K562 (cell line): ENCODE measurements at regions not wholly inside any gene's neighbourhood (a gene's known extent, or its start where the extent isn't known, plus 50 kb on each side); places are given as distances from the start of the nearest gene placed in this dataset.

ENCODE experiments used
- ATAC-seq: fragments of 200-7000 bp; cut with Tn5 transposase; 3 replicates; pipeline ENCODE4 v1.9.1; 2020; ENCODE audit warnings: moderate library complexity
- BruUV-seq: library from RNA; stranded (reverse); fragments of 400-500 nt; replicated peaks from 2 replicates; lab custom pipeline; 2021; lab: Mats Ljungman, UMichigan
- CTCF ChIA-PET: fragments of 300-600 bp; formaldehyde crosslinking; extraction: SDS; loops from one replicate; lab custom pipeline; 2021; ENCODE audit warnings: low intra/inter-chr PET ratio; lab: Yijun Ruan, JAX
- POLR2A ChIA-PET: fragments of 300-600, 350-650 bp; sonication (Branson Sonifier 250); formaldehyde crosslinking; extraction: SDS; loops from one replicate; lab custom pipeline; 2021; ENCODE audit warnings: antibody characterized with exemption, inconsistent platforms; lab: Yijun Ruan, JAX
- DNase-seq, 4 experiments: peaks; one replicate each; pipeline versions ENCODE4 v3.0.0 to v3.0.0-alpha.2; 2011 to 2018; ENCODE audit warnings: low spot score in 3 of 4, mixed read lengths in 3 of 4; ENCODE audit errors: extremely low read depth in 1 of 4
- FAIRE-seq: peaks from 2 replicates; lab custom pipeline; 2011; peaks lifted over from hg19 to GRCh38; lab: Jason Lieb, UNC
- H2AFZ ChIP-seq: 2 replicates; pipeline ENCODE4 v1.6.0; 2011; ENCODE audit warnings: low read depth, low read length, control low read depth, inconsistent platforms
- H3K27ac ChIP-seq: fragments of 200-600 bp; 3 replicates; pipeline ENCODE4 v1.8.0; 2011; ENCODE audit warnings: low read depth, mild to moderate bottlenecking, control low read depth, inconsistent platforms, low read length, moderate library complexity, mixed read lengths; ENCODE audit errors: extremely low read depth
- H3K27me3 ChIP-seq, 2 experiments: fragments of 300-600 bp in 1 of 2; 2 replicates in 1 of 2; 3 replicates in 1 of 2; pipeline versions ENCODE4 v1.6.0 to v1.8.0; 2011; ENCODE audit warnings: inconsistent platforms in 2 of 2, low read length in 2 of 2, mild to moderate bottlenecking in 1 of 2, mixed read lengths in 1 of 2, moderate library complexity in 1 of 2; ENCODE audit not compliant: control insufficient read depth in 2 of 2, insufficient read depth in 2 of 2
- H3K36me3 ChIP-seq: fragments of 300-600 bp; 3 replicates; pipeline ENCODE4 v1.8.0; 2011; ENCODE audit warnings: mild to moderate bottlenecking, low read length, inconsistent platforms; ENCODE audit not compliant: control insufficient read depth, insufficient read depth
- H3K4me1 ChIP-seq, 2 experiments: fragments of 200-600 bp in 1 of 2; replicated peaks in 1 of 2; 2 replicates in 1 of 2; 3 replicates in 1 of 2; pipeline versions ENCODE4 v1.5.1 to v1.8.0; 2011; ENCODE audit warnings: inconsistent platforms in 2 of 2, low read length in 2 of 2, mild to moderate bottlenecking in 1 of 2, mixed read lengths in 1 of 2, moderate library complexity in 1 of 2; ENCODE audit not compliant: control insufficient read depth in 2 of 2, insufficient read depth in 2 of 2
- H3K4me2 ChIP-seq: 2 replicates; pipeline ENCODE4 v1.6.1; 2011; ENCODE audit warnings: low read length, control low read depth, inconsistent platforms, mixed read lengths; ENCODE audit not compliant: insufficient read depth
- H3K4me3 ChIP-seq: fragments of 200-600 bp; sonication (generic), shearing (Covaris generic); 2 replicates; pipeline ENCODE4 v1.5.1; 2016; ENCODE audit warnings: control low read depth, inconsistent platforms
- H3K79me2 ChIP-seq: fragments of 200-600 bp; 3 replicates; pipeline ENCODE4 v1.8.0; 2011; ENCODE audit warnings: low read length, inconsistent platforms; ENCODE audit not compliant: control insufficient read depth, insufficient read depth
- H3K9ac ChIP-seq, 2 experiments: 2 replicates each; pipeline versions ENCODE4 v1.6.0 to v1.6.1; 2011; ENCODE audit warnings: low read depth in 2 of 2, low read length in 2 of 2, control low read depth in 1 of 2, inconsistent platforms in 1 of 2, mild to moderate bottlenecking in 1 of 2, mixed read lengths in 1 of 2; ENCODE audit not compliant: insufficient read depth in 1 of 2
- H3K9me1 ChIP-seq: one replicate; pipeline ENCODE4 v1.6.0; 2011; ENCODE audit warnings: inconsistent platforms, mild to moderate bottlenecking, low read length, moderate library complexity; ENCODE audit not compliant: control insufficient read depth, insufficient read depth
- H3K9me3 ChIP-seq: replicated peaks from 2 replicates; pipeline ENCODE4 v1.5.1; 2011; ENCODE audit warnings: low read depth, low read length, inconsistent platforms; ENCODE audit not compliant: control insufficient read depth, insufficient read depth
- H4K20me1 ChIP-seq: replicated peaks from 2 replicates; pipeline ENCODE4 v1.6.1; 2011; ENCODE audit warnings: low read length, inconsistent platforms, mixed read lengths; ENCODE audit not compliant: control insufficient read depth, insufficient read depth
- DIDO1 ChIP-seq: fragments of 450-650 bp; IDR thresholded peaks from 2 replicates; pipeline ENCODE4 v1.6.1; 2016; ENCODE audit warnings: low read depth, missing biosample characterization, missing genetic modification characterization
- FOXJ3 ChIP-seq: sonication (generic); formaldehyde crosslinking; IDR thresholded peaks from 2 replicates; pipeline ENCODE4 v1.4.0; 2020; ENCODE audit warnings: mild to moderate bottlenecking, missing genetic modification reagents
- GABPB1 ChIP-seq: sonication (generic); formaldehyde crosslinking; IDR thresholded peaks from 2 replicates; pipeline ENCODE4 v1.8.0; 2022; ENCODE audit warnings: mild to moderate bottlenecking, missing genetic modification reagents
- HCFC1 ChIP-seq: IDR thresholded peaks from 2 replicates; pipeline ENCODE4 v1.6.1; 2012; ENCODE audit warnings: low read depth, low read length, improper control_type of control experiment
- HINFP ChIP-seq: fragments of 450-650 bp; conservative IDR thresholded peaks from 2 replicates; pipeline ENCODE4 v1.6.1; 2016; ENCODE audit warnings: missing genetic modification characterization, low read depth, mild to moderate bottlenecking, control low read depth, missing compliant biosample characterization
- MAFF ChIP-seq: IDR thresholded peaks from 2 replicates; pipeline ENCODE4 v1.6.1; 2012; ENCODE audit warnings: low read length, improper control_type of control experiment
- MCM2 ChIP-seq: fragments of 450-650 bp; IDR thresholded peaks from 2 replicates; pipeline ENCODE4 v1.6.1; 2017; ENCODE audit warnings: low read depth, mild to moderate bottlenecking
- MEF2D ChIP-seq: conservative IDR thresholded peaks from 2 replicates; pipeline ENCODE4 v1.6.1; 2016; ENCODE audit warnings: low read depth, missing genetic modification characterization, missing compliant biosample characterization
- NFIX ChIP-seq: fragments of 250-450 bp; sonication (Bioruptor Pico); IDR thresholded peaks from 2 replicates; pipeline ENCODE4 v1.4.0; 2020; ENCODE audit warnings: low read depth, mild to moderate bottlenecking, moderate library complexity
- NFYB ChIP-seq: IDR thresholded peaks from 2 replicates; pipeline ENCODE4 v1.6.1; 2011; ENCODE audit warnings: mild to moderate bottlenecking, moderate library complexity; ENCODE audit not compliant: insufficient read length; ENCODE audit errors: extremely low read depth
- NR3C1 ChIP-seq: sonication (generic); formaldehyde crosslinking; IDR thresholded peaks from 2 replicates; pipeline ENCODE4 v1.8.1; 2022; ENCODE audit warnings: missing genetic modification reagents
- PHF20 ChIP-seq: fragments of 450-650 bp; IDR thresholded peaks from 2 replicates; pipeline ENCODE4 v1.6.1; 2018; ENCODE audit not compliant: partially characterized antibody
- RAD51 ChIP-seq: fragments of 450-650 bp; IDR thresholded peaks from 2 replicates; pipeline ENCODE4 v1.7.1; 2016; ENCODE audit warnings: low read depth, mild to moderate bottlenecking, borderline replicate concordance
- SIX5 ChIP-seq, 2 experiments: IDR thresholded peaks; 2 replicates each; pipeline ENCODE4 v1.6.1; 2011; ENCODE audit warnings: low read length in 2 of 2, borderline replicate concordance in 1 of 2, low read depth in 1 of 2, mild to moderate bottlenecking in 1 of 2, moderate library complexity in 1 of 2; ENCODE audit not compliant: insufficient read depth in 1 of 2
- USF1 ChIP-seq: sonication (generic); formaldehyde crosslinking; IDR thresholded peaks from 2 replicates; pipeline ENCODE4 v1.9.0; 2022; ENCODE audit warnings: mild to moderate bottlenecking, missing genetic modification reagents
- USF2 ChIP-seq: sonication (generic); formaldehyde crosslinking; IDR thresholded peaks from 2 replicates; pipeline ENCODE4 v1.5.0; 2020; ENCODE audit warnings: missing genetic modification reagents
- ZNF143 ChIP-seq: sonication (generic); formaldehyde crosslinking; IDR thresholded peaks from 2 replicates; pipeline ENCODE4 v1.9.0; 2022; ENCODE audit warnings: mild to moderate bottlenecking, missing genetic modification reagents
- WGBS: fragments of 100-300 bp; shearing (Covaris generic); methylation state at CpG from one replicate; pipeline ENCODE4 v1.1.6; 2016; ENCODE audit warnings: low coverage, mixed read lengths; ENCODE audit not compliant: insufficient coverage; ENCODE audit errors: missing lambda C conversion rate; 5-methylcytosine and 5-hydroxymethylcytosine counted together
- in situ Hi-C: fragments of 300-500 bp; cut with MboI; formaldehyde crosslinking; loops from 4 replicates; pipeline ENCODE4 v1.15.0; 2018; ENCODE audit warnings: inconsistent platforms, mixed read lengths
- intact Hi-C: fragments of 100-400 bp; cut with micrococcal nuclease; formaldehyde crosslinking; loops from 2 replicates; pipeline ENCODE4 v1.14.2; 2022
- TF ChIP-seq, protein P1 (sequence below), 3 experiments: IDR thresholded peaks in 2 of 3; conservative IDR thresholded peaks in 1 of 3; 2 replicates each; pipeline ENCODE4 v1.5.1; 2011 to 2012; ENCODE audit warnings: low read length in 3 of 3, mild to moderate bottlenecking in 3 of 3, control low read depth in 2 of 3, improper control_type of control experiment in 1 of 3, inconsistent platforms in 1 of 3, low read depth in 1 of 3, mixed read lengths in 1 of 3, moderate library complexity in 1 of 3; ENCODE audit not compliant: insufficient read depth in 2 of 3

DNA sequence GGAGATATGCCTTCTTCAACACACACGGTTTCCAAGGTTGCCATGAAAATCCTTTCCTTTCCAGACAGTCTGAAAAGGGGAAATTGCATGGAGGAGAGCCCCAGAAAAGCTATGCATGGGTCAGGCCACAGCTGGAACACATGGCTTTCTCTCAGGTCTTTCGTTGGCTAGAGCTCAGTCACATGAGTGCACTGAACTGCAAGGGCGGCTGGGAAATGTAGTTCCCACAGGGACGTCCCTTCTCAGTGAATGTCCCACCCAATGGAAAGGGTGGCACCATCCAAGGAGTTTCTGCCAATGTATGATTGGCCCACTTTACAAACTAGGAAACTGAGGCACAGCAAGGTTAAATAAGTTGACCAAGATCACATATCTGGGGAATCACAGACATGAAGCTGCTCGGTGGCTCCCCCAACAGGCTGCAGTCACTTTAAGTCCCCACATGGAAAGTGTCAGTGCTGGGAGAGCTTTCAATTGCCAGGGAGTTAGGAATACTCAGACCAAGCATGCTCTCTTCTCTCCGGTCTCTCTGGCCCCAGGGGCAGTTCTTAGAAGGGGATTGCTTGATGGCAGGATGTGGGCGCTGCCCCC lies 571.3 kb downstream of the GLRX3 start:
- CTCF ChIA-PET, result no interaction called here
- FAIRE-seq, result no peak
- TF ChIP-seq GABPB1 (no peak), HINFP (tag) (no peak), MAFF (no peak), HCFC1 (peak; percentile 73), MEF2D (no peak), MCM2 (no peak), USF1 (CRISPR knock-in tag) (peak; percentile 38), NFYB (peak; percentile 11), PHF20 (no peak), ZNF143 (CRISPR knock-in tag) (peak; percentile 64), DIDO1 (no peak), USF2 (peak; percentile 85), SIX5 (IDR thresholded peaks at IDR 0.05; ENCODE audit: borderline replicate concordance in 1 of 2, insufficient read depth in 1 of 2, low read depth in 1 of 2, low read length in 2 of 2) (peak in 1 of 2 experiments; percentile 39; a peak in 2 of 4 replicates), FOXJ3 (CRISPR knock-in tag) (no peak), RAD51 (peak; percentile 65; the same call in 1 of the 2 replicates), NFIX (CRISPR knock-in tag) (no peak), NR3C1 (CRISPR knock-in tag) (no peak)
- TF ChIP-seq, protein P1, sequence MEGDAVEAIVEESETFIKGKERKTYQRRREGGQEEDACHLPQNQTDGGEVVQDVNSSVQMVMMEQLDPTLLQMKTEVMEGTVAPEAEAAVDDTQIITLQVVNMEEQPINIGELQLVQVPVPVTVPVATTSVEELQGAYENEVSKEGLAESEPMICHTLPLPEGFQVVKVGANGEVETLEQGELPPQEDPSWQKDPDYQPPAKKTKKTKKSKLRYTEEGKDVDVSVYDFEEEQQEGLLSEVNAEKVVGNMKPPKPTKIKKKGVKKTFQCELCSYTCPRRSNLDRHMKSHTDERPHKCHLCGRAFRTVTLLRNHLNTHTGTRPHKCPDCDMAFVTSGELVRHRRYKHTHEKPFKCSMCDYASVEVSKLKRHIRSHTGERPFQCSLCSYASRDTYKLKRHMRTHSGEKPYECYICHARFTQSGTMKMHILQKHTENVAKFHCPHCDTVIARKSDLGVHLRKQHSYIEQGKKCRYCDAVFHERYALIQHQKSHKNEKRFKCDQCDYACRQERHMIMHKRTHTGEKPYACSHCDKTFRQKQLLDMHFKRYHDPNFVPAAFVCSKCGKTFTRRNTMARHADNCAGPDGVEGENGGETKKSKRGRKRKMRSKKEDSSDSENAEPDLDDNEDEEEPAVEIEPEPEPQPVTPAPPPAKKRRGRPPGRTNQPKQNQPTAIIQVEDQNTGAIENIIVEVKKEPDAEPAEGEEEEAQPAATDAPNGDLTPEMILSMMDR (IDR thresholded peaks at IDR 0.05 in 2 of 3, conservative IDR thresholded peaks at IDR 0.05 in 1 of 3; ENCODE audit: insufficient read depth in 2 of 3, low read depth in 1 of 3, low read length in 3 of 3), result 0 out of 6 replicates have a peak, but pooled peaks of 2 of the 3 experiments have one; percentile 5 to 23

More for the DNA sequence above, 571.3 kb downstream of the GLRX3 start:
- Histone ChIP-seq H3K9me3 (no peaks in the 10 kb centered on the region), H3K79me2 (no peaks in the 10 kb centered on the region), H3K4me2 (no peak overlapping the region), H3K9ac (no peak overlapping the region), H4K20me1 (no peaks in the 10 kb centered on the region), H3K9me1 (no peaks in the 10 kb centered on the region), H3K4me1 (peaks cover 0 to 3% of the 10 kb centered on the region in 2 experiments; a peak in 2 of 5 replicates), H3K4me3 (no peak overlapping the region), H3K27me3 (no peaks in the 10 kb centered on the region; a peak in 1 of 5 replicates), H3K36me3 (no peaks in the 10 kb centered on the region), H2AFZ (no peak overlapping the region), H3K27ac (no peak overlapping the region)
- WGBS, result 5% methylated on average over 6 of the region's 7 CpGs
- BruUV-seq, result no TSS peak
- DNase-seq, result peak in 1 of 4 experiments; percentile 2
- ATAC-seq, result peak; percentile 65; the same call in 2 of the 3 replicates
- intact Hi-C loops, result no loop called here
- POLR2A ChIA-PET, result interaction anchor here (0.6 kb wide), 1 partner anchor 22 kb away, joined by 3 read pairs; no protein-coding TSS in a partner anchor
- in situ Hi-C loops, result no loop called here
